ENCODE measurements at regions not wholly inside any gene's neighbourhood (a gene's known extent, or its start where the extent isn't known, plus 50 kb on each side); places are given as distances from the start of the nearest gene placed in this dataset.

DNA sequence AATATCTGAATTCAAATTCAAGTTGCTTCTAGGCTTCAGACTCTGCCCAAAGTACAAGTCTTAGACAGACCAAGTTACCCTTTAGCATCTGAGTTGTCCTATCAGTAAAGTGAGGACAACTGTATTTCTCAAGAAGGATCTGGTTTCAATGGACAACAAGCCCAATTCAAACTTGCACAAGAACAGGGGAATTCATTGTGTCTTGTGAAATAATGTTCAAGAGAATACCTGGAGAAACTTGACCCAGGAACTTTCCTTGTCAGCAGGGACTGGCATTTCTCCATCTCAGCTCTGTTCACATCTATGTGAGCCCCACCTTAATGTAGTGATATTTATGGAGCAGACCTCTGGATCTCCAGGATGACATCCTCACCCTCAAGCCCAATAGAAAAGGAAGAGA, 894.9 kb upstream of the SLC10A2 start:
- H3K4me3 ChIP-seq = no peak overlapping the region
- intact Hi-C loops (cut with DNase I) = no loop called here
- H3K4me1 ChIP-seq = no peaks in the 10 kb centered on the region
- ATAC-seq (no peak), DNase-seq (no peak)
- H3K27me3 ChIP-seq = no peaks in the 10 kb centered on the region
- H3K36me3 ChIP-seq = no peaks in the 10 kb centered on the region
- H3K9me3 ChIP-seq = no peaks in the 10 kb centered on the region
- TF ChIP-seq, protein P1, sequence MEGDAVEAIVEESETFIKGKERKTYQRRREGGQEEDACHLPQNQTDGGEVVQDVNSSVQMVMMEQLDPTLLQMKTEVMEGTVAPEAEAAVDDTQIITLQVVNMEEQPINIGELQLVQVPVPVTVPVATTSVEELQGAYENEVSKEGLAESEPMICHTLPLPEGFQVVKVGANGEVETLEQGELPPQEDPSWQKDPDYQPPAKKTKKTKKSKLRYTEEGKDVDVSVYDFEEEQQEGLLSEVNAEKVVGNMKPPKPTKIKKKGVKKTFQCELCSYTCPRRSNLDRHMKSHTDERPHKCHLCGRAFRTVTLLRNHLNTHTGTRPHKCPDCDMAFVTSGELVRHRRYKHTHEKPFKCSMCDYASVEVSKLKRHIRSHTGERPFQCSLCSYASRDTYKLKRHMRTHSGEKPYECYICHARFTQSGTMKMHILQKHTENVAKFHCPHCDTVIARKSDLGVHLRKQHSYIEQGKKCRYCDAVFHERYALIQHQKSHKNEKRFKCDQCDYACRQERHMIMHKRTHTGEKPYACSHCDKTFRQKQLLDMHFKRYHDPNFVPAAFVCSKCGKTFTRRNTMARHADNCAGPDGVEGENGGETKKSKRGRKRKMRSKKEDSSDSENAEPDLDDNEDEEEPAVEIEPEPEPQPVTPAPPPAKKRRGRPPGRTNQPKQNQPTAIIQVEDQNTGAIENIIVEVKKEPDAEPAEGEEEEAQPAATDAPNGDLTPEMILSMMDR (IDR thresholded peaks at IDR 0.05) = no peak
- TF ChIP-seq POLR2A (IDR thresholded peaks at IDR 0.05) = no peak
- H3K27ac ChIP-seq = no peak overlapping the region

DNA sequence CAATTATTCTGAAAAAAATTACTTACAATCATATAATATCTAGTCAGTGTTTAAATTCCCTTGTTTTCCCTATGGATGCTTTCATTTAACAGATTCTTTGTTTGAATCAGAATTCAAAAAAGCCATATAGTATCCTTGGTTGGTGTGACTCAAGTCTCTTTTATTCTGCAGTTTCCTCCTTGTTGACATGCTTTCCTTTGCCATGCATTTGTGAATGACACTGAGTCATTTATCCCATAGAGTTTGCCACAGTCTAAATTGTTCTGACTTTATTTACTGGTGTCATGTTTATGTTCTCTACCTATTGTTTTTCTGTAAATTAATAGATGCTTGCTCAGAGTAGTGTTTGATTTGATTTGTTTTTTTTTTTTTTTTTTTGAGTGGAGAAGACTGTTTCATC, 893.8 kb upstream of the SLC10A2 start:
- ATAC-seq (no peak), DNase-seq (no peak)
- no peak overlapping the region for H3K27ac ChIP-seq
- intact Hi-C loops (cut with DNase I) = no loop called here
- no peaks in the 10 kb centered on the region for H3K36me3 ChIP-seq
- TF ChIP-seq POLR2A (IDR thresholded peaks at IDR 0.05) = no peak
- TF ChIP-seq, protein P1 (IDR thresholded peaks at IDR 0.05) = no peak
- H3K27me3 ChIP-seq = no peaks in the 10 kb centered on the region
- no peak overlapping the region for H3K4me3 ChIP-seq
- no peaks in the 10 kb centered on the region for H3K9me3 ChIP-seq
- H3K4me1 ChIP-seq = no peaks in the 10 kb centered on the region

DNA sequence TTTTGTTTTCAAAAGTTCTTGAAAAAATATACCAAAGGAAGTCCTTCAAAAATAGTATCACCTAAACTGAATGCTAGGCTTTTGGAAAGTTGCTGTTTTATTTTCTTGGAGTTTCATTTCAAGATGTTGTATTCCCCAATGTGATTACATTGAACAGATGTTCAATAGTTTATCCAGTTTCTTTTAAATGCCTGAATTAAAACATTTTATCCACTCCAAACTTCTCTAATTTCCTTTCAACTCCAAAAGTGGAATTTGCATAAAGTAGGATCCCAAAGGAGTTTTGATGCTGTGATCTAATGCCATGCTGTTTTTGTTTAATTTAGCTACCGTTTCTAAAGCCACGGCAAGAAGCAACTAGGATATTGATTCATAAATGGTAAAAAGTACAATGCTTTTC, 892.5 kb upstream of the SLC10A2 start:
- 49% methylated on average over 2 of the region's 2 CpGs for WGBS (ENCODE audit: insufficient coverage, low coverage, low lambda C conversion rate, missing lambda C conversion rate)
- Histone ChIP-seq H3K4me3 (no peak overlapping the region), H3K27me3 (no peaks in the 10 kb centered on the region), H3K9me3 (no peaks in the 10 kb centered on the region), H3K27ac (no peak overlapping the region), H3K36me3 (no peaks in the 10 kb centered on the region), H3K4me1 (no peaks in the 10 kb centered on the region)
- DNase-seq (no peak), ATAC-seq (no peak)
- intact Hi-C loops (cut with DNase I) = no loop called here
- TF ChIP-seq POLR2A (IDR thresholded peaks at IDR 0.05) = no peak
- TF ChIP-seq, protein P1 (IDR thresholded peaks at IDR 0.05) = no peak

DNA sequence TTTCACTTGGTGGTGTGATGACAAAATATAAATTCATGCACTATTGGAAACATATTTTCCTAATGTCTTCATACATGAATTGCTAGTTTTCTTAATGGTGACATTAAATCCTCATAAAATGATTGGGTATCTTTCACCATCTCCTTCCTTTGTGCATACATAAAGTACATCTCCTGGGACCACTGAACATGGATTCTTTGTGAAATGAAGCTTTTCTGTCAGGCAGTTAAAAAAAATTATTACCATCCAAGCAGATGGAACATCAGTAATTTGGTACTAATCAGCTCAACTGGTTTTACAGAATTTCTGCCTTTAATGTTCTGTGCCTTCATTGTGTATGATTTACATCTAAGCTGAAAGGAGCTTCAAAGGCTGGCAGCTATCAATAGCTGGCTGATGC, 891.7 kb upstream of the SLC10A2 start:
- intact Hi-C loops (cut with DNase I) = no loop called here
- TF ChIP-seq, protein P1 (IDR thresholded peaks at IDR 0.05) = no peak
- TF ChIP-seq POLR2A (IDR thresholded peaks at IDR 0.05) = no peak

DNA sequence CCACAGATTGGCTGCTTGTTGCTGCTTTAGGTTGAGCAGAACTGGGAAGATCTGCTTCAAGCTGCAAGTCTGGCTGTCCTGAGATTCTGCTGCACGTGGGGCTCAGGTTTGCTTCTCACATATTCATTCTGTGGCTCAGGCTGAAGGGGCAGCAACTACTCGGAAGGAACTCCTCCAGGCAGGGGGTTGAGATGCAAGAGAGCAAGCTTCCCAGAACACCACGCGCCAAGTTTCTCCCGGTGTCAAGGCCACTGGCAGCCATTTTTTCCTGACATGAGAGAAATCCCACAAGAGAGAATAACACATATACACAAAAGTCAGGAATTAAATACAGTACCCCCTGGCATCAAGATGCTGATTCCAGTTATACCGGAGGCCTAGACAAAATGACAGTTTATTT, 887.6 kb upstream of the SLC10A2 start:
- H3K4me3 ChIP-seq = no peak overlapping the region
- 53% methylated on average over 3 of the region's 6 CpGs for WGBS (ENCODE audit: insufficient coverage, low coverage, low lambda C conversion rate, missing lambda C conversion rate)
- ATAC-seq (no peak), DNase-seq (no peak)
- H3K27me3 ChIP-seq = no peaks in the 10 kb centered on the region
- H3K36me3 ChIP-seq = no peaks in the 10 kb centered on the region
- no peak for TF ChIP-seq POLR2A (IDR thresholded peaks at IDR 0.05)
- TF ChIP-seq, protein P1 (IDR thresholded peaks at IDR 0.05) = no peak
- H3K27ac ChIP-seq = no peak overlapping the region
- no peaks in the 10 kb centered on the region for H3K4me1 ChIP-seq
- H3K9me3 ChIP-seq = no peaks in the 10 kb centered on the region
- intact Hi-C loops (cut with DNase I) = no loop called here

More for the DNA sequence above, 891.7 kb upstream of the SLC10A2 start:
- H3K4me1 ChIP-seq = no peaks in the 10 kb centered on the region
- H3K27me3 ChIP-seq = no peaks in the 10 kb centered on the region
- H3K4me3 ChIP-seq = no peak overlapping the region
- H3K27ac ChIP-seq = no peak overlapping the region
- no peak for ATAC-seq
- DNase-seq = no peak
- no peaks in the 10 kb centered on the region for H3K36me3 ChIP-seq
- H3K9me3 ChIP-seq = no peaks in the 10 kb centered on the region

Data from right lobe of liver (tissue), 6 donors.